Dermis blood vessel endothelial cell (primary cell): ENCODE measurements at regions not wholly inside any gene's neighbourhood (a gene's known extent, or its start where the extent isn't known, plus 50 kb on each side); places are given as distances from the start of the nearest gene placed in this dataset.
"Not testable (repeated sequence)": the region's sequence is repeated elsewhere in the genome, so short reads cannot be mapped to it uniquely, and the experiment has no call there.

Source experiments
- DNase-seq: peaks from one replicate; pipeline ENCODE4 v3.0.0; 2010

- peak; percentile 11 for DNase-seq
Observed at GRCh38 chr13:37209621-37210580, 104.4 kb upstream of the CSNK1A1L start.

DNA sequence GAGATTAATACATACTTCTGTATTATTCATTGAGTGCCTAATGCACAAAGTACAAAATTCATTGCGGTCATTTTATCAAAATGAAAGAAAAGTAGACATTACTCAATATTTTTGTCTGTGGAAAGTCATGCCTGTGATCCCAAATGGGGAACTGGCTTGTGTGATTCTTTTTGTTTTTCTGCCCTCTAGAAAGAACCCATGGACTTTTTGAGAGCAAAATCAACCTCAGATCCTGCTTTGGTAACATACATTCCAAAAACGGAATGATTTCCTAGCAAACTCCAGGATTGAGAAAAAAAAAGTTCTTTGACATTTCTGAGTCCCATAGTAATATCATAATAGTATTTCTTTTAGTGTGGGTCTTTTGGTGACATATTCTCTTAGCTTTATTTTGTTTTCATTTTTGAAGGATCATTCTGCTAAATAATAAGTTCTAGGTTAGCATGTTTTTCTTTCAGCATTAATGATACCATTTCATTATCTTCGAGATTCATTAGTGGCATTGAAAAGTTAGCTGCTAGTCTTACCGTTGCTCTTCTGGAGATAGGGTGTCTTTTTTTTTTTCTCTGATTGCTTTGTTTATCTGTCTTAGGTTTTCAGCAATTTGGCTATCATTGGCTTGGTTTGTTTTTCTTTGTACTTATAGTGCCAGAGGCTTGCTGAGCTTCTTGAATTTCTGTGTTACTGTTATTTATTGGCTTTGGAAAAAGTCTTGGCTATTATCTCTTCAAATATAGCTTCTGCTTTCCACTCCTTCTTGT, 102.4 kb upstream of the CSNK1A1L start:
- no peak for DNase-seq

GRCh38 chr13:37202264-37202663, 96.8 kb upstream of the CSNK1A1L start:
- DNase-seq, result no peak

DNA sequence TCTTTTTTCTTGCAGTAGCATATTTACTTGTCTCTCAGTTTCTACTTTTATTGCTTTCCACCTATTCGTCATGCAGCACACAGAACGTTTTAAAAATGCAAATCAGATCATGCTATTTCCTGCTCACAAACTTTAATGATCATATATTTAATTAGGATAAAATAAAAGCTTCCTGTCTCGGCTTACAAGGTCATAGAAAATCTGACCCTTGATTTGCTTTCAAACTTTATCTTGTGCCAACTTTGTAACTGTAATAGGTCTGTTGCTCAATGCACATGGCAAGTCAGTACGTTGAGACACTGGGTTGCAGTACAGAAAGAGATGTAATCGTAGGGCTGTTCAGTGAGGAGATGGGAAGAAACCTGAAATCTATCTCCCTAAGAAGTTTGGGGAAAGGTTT, 95.6 kb upstream of the CSNK1A1L start:
- DNase-seq, result no peak

- DNase-seq, result no peak
Observed at GRCh38 chr13:37198629-37199028, 93.2 kb upstream of the CSNK1A1L start.

- DNase-seq, result no peak
Observed at GRCh38 chr13:37195621-37196020, 90.2 kb upstream of the CSNK1A1L start.

DNA sequence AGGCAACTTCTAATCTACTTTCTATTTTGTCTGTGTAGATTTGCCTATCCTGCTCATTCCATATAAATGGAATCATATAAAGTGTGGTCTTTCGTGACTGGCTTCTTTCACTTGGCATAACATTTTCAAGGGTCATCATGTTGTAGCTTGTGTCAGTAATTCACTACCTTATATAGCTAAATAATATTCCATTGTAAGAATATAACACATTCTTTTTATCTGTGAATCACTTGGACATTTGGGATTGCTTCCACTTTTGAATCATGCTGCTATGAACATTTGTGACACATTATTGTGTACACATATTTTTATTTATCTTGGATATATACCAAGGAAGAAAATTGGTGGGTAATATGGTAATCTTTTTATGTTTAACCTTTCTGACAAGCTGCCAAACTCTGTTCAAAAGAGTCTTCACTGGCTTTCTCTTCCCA, 89.0 kb upstream of the CSNK1A1L start:
- peak; percentile 61 for DNase-seq

DNA sequence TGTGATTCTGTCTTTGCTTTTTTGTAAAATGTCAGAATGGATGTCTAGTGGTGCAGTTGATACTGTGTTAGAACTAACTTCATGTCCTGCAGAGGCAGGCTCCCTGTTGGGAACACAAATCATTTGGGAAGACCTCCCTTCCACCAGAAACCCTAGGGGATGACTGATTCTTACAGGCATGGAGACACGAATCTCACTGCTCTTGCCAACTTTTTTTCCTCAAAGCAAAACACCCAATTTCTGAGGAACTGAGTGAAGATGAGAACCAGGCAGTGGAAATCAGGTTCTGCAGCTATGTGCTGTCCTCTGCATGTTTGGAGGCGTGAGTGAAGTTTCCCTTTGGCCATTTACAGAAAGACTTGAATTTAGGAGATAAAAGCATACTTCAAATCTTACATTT, 87.5 kb upstream of the CSNK1A1L start:
- no peak for DNase-seq

GRCh38 chr13:37187621-37188020, 82.2 kb upstream of the CSNK1A1L start:
- no peak for DNase-seq

GRCh38 chr13:37187105-37187504, 81.6 kb upstream of the CSNK1A1L start:
- DNase-seq, result no peak

DNA sequence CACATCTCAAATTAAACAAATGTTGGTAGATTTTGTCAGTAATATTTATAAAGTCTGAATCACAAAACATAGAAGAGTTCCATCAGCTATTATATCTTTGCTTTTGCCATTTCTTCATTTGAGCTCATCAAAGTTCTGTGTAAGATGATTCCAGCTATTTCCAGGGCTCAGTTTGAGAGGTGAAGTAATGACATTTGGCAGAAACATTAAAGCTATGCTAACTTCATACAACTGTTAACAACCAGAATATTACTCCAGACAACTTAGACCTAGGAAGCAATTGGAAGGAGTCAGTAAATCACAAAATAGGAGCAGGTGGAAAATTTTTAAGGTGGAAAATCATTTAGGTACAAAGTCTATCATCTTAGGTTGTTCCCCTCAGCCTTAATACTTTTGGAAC, 76.2 kb upstream of the CSNK1A1L start:
- no peak for DNase-seq

DNA sequence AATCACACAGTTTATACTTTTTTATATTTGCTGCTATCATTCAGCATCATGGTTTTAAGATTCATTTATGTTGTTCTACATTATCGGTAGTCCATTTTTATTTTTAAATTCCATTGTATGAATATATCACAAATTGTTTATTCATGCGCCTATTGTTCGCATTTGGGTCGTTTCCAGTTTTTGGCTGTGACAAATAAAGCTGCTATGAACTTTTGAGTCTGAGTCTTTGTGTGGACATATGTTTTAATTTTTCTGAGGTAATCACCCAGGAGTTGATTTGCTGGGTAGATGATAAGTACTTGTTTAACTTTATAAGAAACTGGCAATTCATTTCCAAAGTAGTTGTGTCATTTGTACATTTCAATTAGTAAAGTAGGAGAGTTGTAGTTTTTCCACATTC, 74.2 kb upstream of the CSNK1A1L start:
- peak; percentile 51 for DNase-seq

GRCh38 chr13:37177125-37177524, 71.7 kb upstream of the CSNK1A1L start:
- no peak for DNase-seq

- DNase-seq, result peak; percentile 79
Observed at GRCh38 chr13:37175996-37176395, 70.5 kb upstream of the CSNK1A1L start.

DNA sequence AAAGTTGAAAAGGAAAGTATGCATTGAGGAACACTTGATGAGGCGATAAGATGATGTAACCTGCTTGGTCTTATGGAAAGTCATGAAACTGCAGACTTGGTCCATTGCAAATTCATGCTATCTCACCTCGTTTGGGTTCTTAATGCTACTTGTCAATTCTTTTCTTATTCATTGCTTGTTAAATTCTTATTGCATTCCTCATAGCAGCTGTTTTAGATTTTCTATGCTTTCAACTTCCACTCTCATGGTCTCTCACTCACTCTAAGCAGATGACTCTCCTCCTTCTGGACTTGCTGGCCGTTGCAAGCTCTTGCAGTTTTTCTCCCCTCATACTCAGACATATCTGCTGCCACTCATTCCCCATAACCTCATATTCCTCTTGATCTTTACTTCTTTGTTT, 67.8 kb upstream of the CSNK1A1L start:
- DNase-seq, result no peak

DNA sequence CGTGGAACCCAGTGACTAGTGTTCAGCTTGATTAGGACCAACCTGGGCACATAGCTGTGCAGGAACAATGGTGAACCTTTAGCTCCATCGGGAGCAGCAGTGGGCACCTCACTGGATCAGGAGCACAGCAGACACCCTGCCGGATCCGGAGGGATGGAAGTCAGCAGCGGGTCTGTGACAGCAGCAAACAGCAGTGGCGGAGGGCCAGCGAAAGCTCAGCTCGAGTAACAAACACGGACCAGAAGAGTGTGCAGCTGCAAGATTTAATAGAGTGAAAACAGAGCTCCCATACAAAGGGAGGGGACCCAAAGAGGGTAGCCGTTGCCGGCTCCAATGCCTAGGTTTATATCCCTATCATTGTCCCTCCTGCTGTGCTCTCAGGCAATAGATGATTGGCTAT, 66.8 kb upstream of the CSNK1A1L start:
- DNase-seq, result not testable (repeated sequence)

- DNase-seq, result no peak
Observed at GRCh38 chr13:37168926-37169325, 63.5 kb upstream of the CSNK1A1L start.

- DNase-seq, result no peak
Observed at GRCh38 chr13:37168151-37168550, 62.7 kb upstream of the CSNK1A1L start.

- DNase-seq, result no peak
Observed at GRCh38 chr13:37164635-37165034, 59.2 kb upstream of the CSNK1A1L start.

- no peak for DNase-seq
Observed at GRCh38 chr13:37163641-37164265, 58.3 kb upstream of the CSNK1A1L start.

DNA sequence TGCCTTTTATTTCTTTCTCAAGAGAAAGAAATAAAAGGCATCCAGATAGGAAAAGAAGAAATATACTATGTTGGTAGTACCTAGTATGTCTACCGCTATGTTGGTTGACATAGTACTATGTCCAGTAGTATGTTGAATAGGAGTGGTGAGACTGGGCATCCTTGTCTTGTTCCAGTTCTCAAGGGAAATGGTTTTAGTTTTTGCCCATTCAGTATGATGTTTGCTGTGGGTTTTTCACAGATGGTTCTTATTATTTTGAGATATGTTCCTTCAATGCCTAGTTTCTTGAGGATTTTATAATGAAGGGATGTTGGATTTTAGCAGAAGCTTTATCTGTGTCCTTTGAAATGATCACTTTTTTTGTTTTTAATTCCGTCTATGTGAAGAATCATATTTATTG, 53.0 kb upstream of the CSNK1A1L start:
- no peak for DNase-seq

- not testable (repeated sequence) for DNase-seq
Observed at GRCh38 chr13:37155613-37156097, 50.2 kb upstream of the CSNK1A1L start.
